OCI-LY3 (cell line): ENCODE measurements at regions not wholly inside any gene's neighbourhood (a gene's known extent, or its start where the extent isn't known, plus 50 kb on each side); places are given as distances from the start of the nearest gene placed in this dataset.

Experiments used
- EZH2phosphoT487 ChIP-seq: fragments of 200-600 bp; shearing (Covaris generic); IDR thresholded peaks from 2 replicates; pipeline ENCODE4 v1.6.1; 2018; ENCODE audit warnings: antibody characterized with exemption, mixed run types, low read depth
- TF ChIP-seq, protein P1 (sequence below): fragments of 200-600, 300-600 bp; sonication (generic); IDR thresholded peaks from 2 replicates; pipeline ENCODE4 v1.5.1; 2014; ENCODE audit warnings: antibody characterized with exemption, low read length, low read depth

- TF ChIP-seq, protein P1, sequence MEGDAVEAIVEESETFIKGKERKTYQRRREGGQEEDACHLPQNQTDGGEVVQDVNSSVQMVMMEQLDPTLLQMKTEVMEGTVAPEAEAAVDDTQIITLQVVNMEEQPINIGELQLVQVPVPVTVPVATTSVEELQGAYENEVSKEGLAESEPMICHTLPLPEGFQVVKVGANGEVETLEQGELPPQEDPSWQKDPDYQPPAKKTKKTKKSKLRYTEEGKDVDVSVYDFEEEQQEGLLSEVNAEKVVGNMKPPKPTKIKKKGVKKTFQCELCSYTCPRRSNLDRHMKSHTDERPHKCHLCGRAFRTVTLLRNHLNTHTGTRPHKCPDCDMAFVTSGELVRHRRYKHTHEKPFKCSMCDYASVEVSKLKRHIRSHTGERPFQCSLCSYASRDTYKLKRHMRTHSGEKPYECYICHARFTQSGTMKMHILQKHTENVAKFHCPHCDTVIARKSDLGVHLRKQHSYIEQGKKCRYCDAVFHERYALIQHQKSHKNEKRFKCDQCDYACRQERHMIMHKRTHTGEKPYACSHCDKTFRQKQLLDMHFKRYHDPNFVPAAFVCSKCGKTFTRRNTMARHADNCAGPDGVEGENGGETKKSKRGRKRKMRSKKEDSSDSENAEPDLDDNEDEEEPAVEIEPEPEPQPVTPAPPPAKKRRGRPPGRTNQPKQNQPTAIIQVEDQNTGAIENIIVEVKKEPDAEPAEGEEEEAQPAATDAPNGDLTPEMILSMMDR: no peak
- no peak for TF ChIP-seq EZH2phosphoT487
Observed at GRCh38 chr18:6478121-6478520, 63.4 kb upstream of the L3MBTL4 start.
